Effector memory CD4-positive, alpha-beta T cell (primary cell): ENCODE measurements at regions not wholly inside any gene's neighbourhood (a gene's known extent, or its start where the extent isn't known, plus 50 kb on each side); places are given as distances from the start of the nearest gene placed in this dataset.

Experiments used
- DNase-seq, 3 donors: peaks; one replicate each; pipeline ENCODE4 v3.0.0-alpha.2; 2020
- H3K27ac ChIP-seq: 2 replicates; pipeline ENCODE4 v1.7.0; 2013; ENCODE audit warnings: mild to moderate bottlenecking, low read length, moderate library complexity; ENCODE audit not compliant: insufficient read depth, poor library complexity, severe bottlenecking
- H3K27me3 ChIP-seq: replicated peaks from 2 replicates; pipeline ENCODE4 v1.7.0; 2013; ENCODE audit warnings: mild to moderate bottlenecking, low read length; ENCODE audit not compliant: insufficient read depth, control insufficient read depth, poor library complexity, severe bottlenecking
- H3K36me3 ChIP-seq: 2 replicates; pipeline ENCODE4 v1.7.0; 2013; ENCODE audit warnings: mild to moderate bottlenecking, low read length, moderate library complexity; ENCODE audit not compliant: control insufficient read depth, insufficient read depth
- H3K4me1 ChIP-seq: 2 replicates; pipeline ENCODE4 v1.7.0; 2013; ENCODE audit warnings: low read length, mild to moderate bottlenecking; ENCODE audit not compliant: control insufficient read depth, insufficient read depth, poor library complexity, severe bottlenecking
- H3K4me3 ChIP-seq: 2 replicates; pipeline ENCODE4 v1.7.0; 2013; ENCODE audit warnings: low read length, low read depth, mild to moderate bottlenecking; ENCODE audit not compliant: insufficient read depth, poor library complexity, severe bottlenecking
- H3K9me3 ChIP-seq: 2 replicates; pipeline ENCODE4 v1.7.0; 2013; ENCODE audit warnings: mild to moderate bottlenecking, low read length, moderate library complexity; ENCODE audit not compliant: control insufficient read depth

GRCh38 chr16:16805809-16806208 lies 426.9 kb downstream of the NPIPA7 start:
- no peak overlapping the region for H3K27ac ChIP-seq
- no peaks in the 10 kb centered on the region for H3K36me3 ChIP-seq
- no peaks in the 10 kb centered on the region for H3K4me1 ChIP-seq
- H3K27me3 ChIP-seq = peaks cover 3% of the 10 kb centered on the region
- no peaks in the 10 kb centered on the region for H3K9me3 ChIP-seq
- no peak for DNase-seq
- no peak overlapping the region for H3K4me3 ChIP-seq

GRCh38 chr16:16815641-16816040 lies 436.7 kb downstream of the NPIPA7 start:
- no peaks in the 10 kb centered on the region for H3K4me1 ChIP-seq
- H3K27me3 ChIP-seq = no peaks in the 10 kb centered on the region
- H3K27ac ChIP-seq = no peak overlapping the region
- H3K4me3 ChIP-seq = no peak overlapping the region
- H3K36me3 ChIP-seq = no peaks in the 10 kb centered on the region
- no peak for DNase-seq
- H3K9me3 ChIP-seq = no peaks in the 10 kb centered on the region

- H3K4me3 ChIP-seq = no peak overlapping the region
- H3K36me3 ChIP-seq = no peaks in the 10 kb centered on the region
- H3K27ac ChIP-seq = no peak overlapping the region
- H3K9me3 ChIP-seq = peaks cover 4% of the 10 kb centered on the region
- H3K4me1 ChIP-seq = no peaks in the 10 kb centered on the region
- H3K27me3 ChIP-seq = no peaks in the 10 kb centered on the region
- DNase-seq = no peak
These were observed 438.3 kb downstream of the NPIPA7 start for GRCh38 chr16:16817196-16817595.

- H3K4me3 ChIP-seq = no peak overlapping the region
- no peak overlapping the region for H3K27ac ChIP-seq
- no peaks in the 10 kb centered on the region for H3K36me3 ChIP-seq
- H3K9me3 ChIP-seq = peaks cover 5% of the 10 kb centered on the region
- no peak for DNase-seq
- no peaks in the 10 kb centered on the region for H3K4me1 ChIP-seq
- no peaks in the 10 kb centered on the region for H3K27me3 ChIP-seq
These were observed 442.3 kb downstream of the NPIPA7 start for GRCh38 chr16:16821261-16821660.

GRCh38 chr16:16828913-16829398 lies 450.0 kb downstream of the NPIPA7 start:
- no peak overlapping the region for H3K27ac ChIP-seq
- H3K36me3 ChIP-seq = no peaks in the 10 kb centered on the region
- no peak for DNase-seq
- no peaks in the 10 kb centered on the region for H3K9me3 ChIP-seq
- no peaks in the 10 kb centered on the region for H3K27me3 ChIP-seq
- no peaks in the 10 kb centered on the region for H3K4me1 ChIP-seq
- H3K4me3 ChIP-seq = no peak overlapping the region

GRCh38 chr16:16830401-16830800 lies 451.5 kb downstream of the NPIPA7 start:
- Histone ChIP-seq H3K27me3 (no peaks in the 10 kb centered on the region), H3K9me3 (no peaks in the 10 kb centered on the region), H3K36me3 (no peaks in the 10 kb centered on the region), H3K4me3 (no peak overlapping the region), H3K4me1 (no peaks in the 10 kb centered on the region), H3K27ac (no peak overlapping the region)
- DNase-seq = no peak

GRCh38 chr16:16830973-16831372 lies 452.0 kb downstream of the NPIPA7 start:
- Histone ChIP-seq H3K36me3 (no peaks in the 10 kb centered on the region), H3K4me3 (no peak overlapping the region), H3K4me1 (no peaks in the 10 kb centered on the region), H3K27me3 (no peaks in the 10 kb centered on the region), H3K27ac (no peak overlapping the region), H3K9me3 (no peaks in the 10 kb centered on the region)
- no peak for DNase-seq

GRCh38 chr16:16833165-16833564 lies 454.2 kb downstream of the NPIPA7 start:
- DNase-seq = no peak
- Histone ChIP-seq H3K36me3 (no peaks in the 10 kb centered on the region), H3K4me1 (no peaks in the 10 kb centered on the region)

GRCh38 chr16:16850274-16850673 lies 471.3 kb downstream of the NPIPA7 start:
- DNase-seq = no peak
- H3K4me1 ChIP-seq = no peaks in the 10 kb centered on the region
- H3K27ac ChIP-seq = no peak overlapping the region
- no peaks in the 10 kb centered on the region for H3K36me3 ChIP-seq
- no peaks in the 10 kb centered on the region for H3K27me3 ChIP-seq
- H3K9me3 ChIP-seq = no peaks in the 10 kb centered on the region
- no peak overlapping the region for H3K4me3 ChIP-seq

More at GRCh38 chr16:16833165-16833564, 454.2 kb downstream of the NPIPA7 start:
- H3K9me3 ChIP-seq = no peaks in the 10 kb centered on the region
- no peak overlapping the region for H3K27ac ChIP-seq
- no peaks in the 10 kb centered on the region for H3K27me3 ChIP-seq
- H3K4me3 ChIP-seq = no peak overlapping the region

- H3K4me1 ChIP-seq = no peaks in the 10 kb centered on the region
- no peak for DNase-seq
- no peaks in the 10 kb centered on the region for H3K27me3 ChIP-seq
- no peak overlapping the region for H3K27ac ChIP-seq
- no peak overlapping the region for H3K4me3 ChIP-seq
- H3K9me3 ChIP-seq = no peaks in the 10 kb centered on the region
- no peaks in the 10 kb centered on the region for H3K36me3 ChIP-seq
These were observed 478.1 kb downstream of the NPIPA7 start for GRCh38 chr16:16857012-16857411.
